ENCODE measurements at regions not wholly inside any gene's neighbourhood (a gene's known extent, or its start where the extent isn't known, plus 50 kb on each side); places are given as distances from the start of the nearest gene placed in this dataset.

GRCh38 chr3:170797685-170798084 lies 72.3 kb downstream of the RPL22L1 start:
- TF ChIP-seq CTCF (IDR thresholded peaks at IDR 0.05) (no peak), POLR2A (IDR thresholded peaks at IDR 0.05) (no peak)

Data from vagina (tissue), 2 donors.